HG03135 (cell line): ENCODE measurements at regions not wholly inside any gene's neighbourhood (a gene's known extent, or its start where the extent isn't known, plus 50 kb on each side); places are given as distances from the start of the nearest gene placed in this dataset.

ENCODE experiments used
- ATAC-seq: cut with Tn5 transposase; IDR thresholded peaks from one replicate; pipeline ENCODE4 v1.9.1; 2021; ENCODE audit warnings: mild to moderate bottlenecking, moderate library complexity; ENCODE audit not compliant: unreplicated experiment

- ATAC-seq: no peak
These were observed 507.5 kb downstream of the TMEM232 start for GRCh38 chr5:110218981-110219380.

DNA sequence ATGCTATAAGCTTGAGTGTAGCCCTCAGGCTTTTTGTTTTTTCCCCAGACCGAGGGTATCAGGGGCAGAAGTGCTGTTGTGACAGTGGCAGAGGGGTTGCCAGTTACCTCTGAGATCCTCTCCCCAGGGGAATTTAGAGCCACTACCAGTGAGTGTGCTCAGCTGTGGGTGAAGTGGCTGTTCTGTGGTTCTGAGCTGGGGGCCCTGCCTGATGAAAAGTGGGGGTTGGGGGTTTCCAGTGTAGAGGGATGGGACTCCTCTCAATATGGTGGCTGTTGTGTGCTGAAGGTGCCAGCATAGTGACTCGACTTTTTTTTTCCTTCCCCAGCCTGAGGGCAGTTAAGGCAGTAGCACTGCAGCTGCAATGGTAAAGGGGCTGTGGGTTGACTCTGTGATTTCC is 506.7 kb downstream of the TMEM232 start:
- no peak for ATAC-seq

DNA sequence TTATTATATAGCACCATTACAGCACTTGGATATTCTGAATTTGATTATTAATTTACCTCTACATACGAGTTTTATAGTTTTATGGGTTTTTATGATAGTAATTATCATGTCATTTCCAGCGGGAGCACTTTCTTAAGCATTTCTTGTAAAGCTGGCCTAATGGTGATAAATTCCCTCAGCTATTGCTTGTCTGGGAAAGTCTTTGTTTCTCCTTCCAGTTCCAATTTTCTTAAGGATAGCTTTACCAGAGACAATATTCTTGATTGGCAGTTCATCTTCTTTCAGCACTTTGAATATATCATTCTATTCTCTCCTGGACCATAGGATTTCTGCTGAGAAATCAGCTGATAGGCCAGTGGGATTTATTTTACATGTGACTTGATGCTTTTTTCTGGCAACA is 505.4 kb downstream of the TMEM232 start:
- no peak for ATAC-seq

DNA sequence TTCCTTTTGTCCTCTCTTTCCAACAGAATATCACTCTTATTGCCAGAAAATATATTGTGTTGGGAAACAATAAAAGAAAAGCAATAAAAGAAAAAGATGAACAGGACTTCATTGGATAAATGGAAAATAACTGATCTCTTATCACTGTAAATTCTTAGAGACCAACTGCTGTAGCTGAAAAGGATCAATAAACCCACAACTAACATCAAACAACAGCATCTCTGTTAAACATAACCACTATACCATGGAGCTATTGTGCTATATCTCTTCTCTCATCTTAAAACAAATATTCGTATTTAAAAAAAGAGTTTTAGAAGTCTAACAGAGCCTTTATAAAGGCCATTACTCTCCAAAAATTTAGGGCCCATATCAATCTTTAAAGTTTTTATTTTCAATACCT is 502.4 kb downstream of the TMEM232 start:
- ATAC-seq: no peak

GRCh38 chr5:110225949-110226348 is 500.5 kb downstream of the TMEM232 start:
- no peak for ATAC-seq

DNA sequence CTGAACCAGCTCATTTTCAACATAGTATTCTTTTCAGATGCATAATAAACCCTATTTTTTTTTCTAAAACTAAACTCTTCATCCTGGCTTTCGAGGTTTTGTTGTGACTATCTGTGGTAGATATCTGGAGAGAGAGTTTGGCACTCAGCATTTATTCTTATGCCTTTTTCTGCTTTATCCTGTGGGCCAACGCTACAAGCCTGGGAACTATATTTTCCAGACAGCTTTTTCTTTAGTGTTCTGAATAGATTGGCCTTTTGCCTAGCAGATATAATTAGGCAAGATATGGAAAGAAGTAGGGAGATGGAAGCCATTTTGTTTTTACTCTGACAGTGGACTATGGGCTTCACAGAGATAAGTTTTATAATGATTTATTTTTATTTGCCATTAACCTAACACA is 486.7 kb downstream of the TMEM232 start:
- no peak for ATAC-seq

DNA sequence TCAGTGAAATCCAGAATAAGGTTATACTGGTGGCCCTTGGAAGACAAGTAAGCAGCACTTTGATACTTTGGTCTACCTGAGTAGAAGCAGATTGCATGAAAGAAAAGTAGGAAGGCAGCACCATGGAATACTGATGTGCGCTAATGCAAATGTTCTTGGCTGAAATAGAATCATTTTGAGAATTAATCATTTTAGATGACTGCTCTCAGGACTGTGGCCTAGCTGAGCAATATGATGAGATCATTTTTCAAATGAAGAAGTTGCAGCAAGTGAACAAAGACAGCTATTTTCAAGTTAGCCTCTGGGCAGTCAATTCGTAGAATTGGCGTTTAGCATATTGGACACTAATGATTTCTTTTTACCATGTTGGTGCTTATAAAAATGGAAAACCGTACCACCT is 483.5 kb downstream of the TMEM232 start:
- no peak for ATAC-seq

DNA sequence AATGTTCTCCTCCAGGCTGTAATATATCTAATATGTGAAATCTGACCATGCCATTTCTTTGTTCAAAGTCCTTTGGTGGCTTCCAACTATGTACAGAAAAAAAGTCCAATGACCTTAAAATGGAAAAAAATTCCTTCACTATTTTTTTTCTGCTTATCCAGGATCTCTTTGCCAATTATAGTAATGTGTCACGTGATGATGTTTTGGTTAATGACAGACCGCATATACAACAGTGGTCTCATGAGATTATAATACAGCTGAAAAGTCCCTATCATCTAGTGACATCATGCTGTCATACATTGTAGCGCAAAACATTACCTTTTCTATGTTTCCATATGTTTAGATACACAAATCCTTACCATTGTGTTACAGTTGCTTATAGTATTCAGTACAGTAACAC is 477.6 kb downstream of the TMEM232 start:
- ATAC-seq: no peak

DNA sequence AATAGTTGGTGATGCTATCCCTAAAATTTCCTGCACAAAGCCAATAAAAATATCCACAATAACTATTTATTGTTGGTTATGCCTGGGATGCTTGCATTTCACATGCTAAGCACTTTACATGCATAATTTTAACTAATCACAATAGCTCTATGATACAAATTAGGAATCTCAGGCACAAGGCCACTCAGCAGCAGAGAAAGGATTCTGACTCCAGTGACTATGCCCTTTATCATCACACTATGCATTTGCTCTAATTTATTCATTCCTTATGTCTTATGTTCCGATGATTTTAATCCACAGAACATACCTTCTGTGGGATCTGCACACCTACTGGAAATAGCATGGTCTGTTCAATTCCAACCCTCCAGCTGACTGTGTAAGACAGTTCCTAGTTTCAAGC is 476.1 kb downstream of the TMEM232 start:
- ATAC-seq: no peak

DNA sequence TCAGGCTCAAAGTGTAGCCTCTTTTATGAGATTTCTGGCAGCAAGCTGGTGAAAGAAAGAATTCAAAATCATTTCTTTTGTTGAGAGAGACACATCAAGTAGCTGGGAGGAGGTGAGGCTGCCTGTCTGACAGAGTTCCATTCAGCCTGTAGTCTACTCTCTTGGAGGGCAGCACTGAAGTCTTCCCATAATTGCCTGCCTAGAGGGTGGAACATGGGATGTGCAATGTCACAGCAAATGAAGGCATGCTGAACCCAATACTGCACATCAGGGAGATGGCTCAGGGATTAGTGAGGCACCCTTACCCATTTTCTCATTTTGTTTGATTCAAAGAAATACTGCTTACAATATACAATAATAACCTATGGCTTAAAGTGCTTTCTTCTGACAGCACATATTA is 475.7 kb downstream of the TMEM232 start:
- no peak for ATAC-seq

- ATAC-seq: no peak
These were observed 475.1 kb downstream of the TMEM232 start for GRCh38 chr5:110251366-110251765.

DNA sequence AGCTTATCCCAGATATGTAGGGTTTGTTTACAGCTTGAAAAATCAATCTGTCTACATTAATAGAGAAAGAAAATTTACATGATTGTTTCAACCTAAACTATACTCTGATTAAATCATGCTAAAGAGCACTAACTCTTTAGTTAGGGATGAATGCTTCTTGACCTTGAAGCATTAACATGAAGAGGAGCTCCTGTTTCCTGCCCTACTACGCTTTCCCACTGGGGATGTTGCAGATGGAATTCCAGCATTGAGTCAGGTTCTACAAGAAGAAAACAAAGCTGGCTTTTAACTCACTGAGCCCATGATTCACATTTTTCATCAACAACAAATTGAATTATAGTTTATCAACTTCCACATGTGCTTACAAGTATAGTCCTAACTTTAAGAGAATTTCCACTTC is 471.3 kb downstream of the TMEM232 start:
- ATAC-seq: no peak

DNA sequence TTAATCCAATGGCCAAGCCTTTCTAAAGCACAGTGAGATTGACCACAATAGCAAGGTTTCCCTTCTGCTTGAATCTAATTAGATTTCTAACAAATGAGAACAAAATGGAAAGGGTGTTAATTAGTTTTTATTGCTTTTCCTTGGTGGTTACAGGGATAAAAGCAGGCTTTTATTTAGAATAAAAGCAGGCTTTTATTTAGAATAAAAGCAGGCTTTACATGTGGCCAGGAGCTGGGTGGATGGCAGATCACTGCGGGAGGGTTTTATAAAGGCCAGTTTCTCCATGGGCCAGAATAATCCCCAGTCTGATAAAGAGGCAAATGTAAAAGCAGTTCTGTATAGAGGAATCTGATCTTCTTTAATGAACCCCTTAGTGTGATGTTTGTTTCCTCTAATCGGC is 470.2 kb downstream of the TMEM232 start:
- ATAC-seq: no peak

GRCh38 chr5:110257971-110258370 is 468.5 kb downstream of the TMEM232 start:
- no peak for ATAC-seq

DNA sequence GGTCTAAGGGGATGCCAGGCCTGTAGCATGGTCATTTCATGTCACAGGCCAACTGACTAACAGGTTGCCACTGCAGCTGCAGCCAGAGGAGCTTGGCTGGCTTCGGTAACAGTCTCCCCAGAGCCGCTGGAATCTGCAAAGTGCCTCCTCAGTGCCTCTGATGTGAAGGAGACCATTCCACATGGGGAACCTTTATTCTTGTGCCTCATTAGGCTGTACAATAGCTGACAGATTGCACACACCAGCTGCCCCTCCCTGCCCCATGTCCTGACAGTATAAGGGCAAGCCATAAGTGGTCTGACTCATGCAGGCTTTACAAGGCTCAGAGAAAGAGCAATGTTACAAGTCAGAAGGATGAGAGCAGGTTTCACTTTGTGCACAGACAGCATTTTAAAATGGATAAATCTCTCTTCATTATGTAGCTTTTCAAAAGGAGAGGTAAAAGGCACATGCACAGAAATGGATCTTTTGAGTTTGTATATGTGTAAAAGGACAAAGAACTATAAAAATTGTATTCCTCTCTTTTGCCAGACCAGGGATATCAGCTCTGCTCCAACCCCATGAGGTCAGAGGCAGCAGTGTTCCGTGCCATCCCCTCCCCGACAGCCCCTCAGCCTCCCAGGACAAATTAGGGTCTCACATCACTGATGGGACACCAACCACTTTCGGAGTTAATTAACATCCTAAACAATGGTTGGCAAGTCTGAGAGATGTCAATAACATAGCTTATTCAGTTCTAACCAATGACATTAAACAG is 467.8 kb downstream of the TMEM232 start:
- ATAC-seq: no peak

GRCh38 chr5:110262749-110263148 is 463.7 kb downstream of the TMEM232 start:
- ATAC-seq: no peak

DNA sequence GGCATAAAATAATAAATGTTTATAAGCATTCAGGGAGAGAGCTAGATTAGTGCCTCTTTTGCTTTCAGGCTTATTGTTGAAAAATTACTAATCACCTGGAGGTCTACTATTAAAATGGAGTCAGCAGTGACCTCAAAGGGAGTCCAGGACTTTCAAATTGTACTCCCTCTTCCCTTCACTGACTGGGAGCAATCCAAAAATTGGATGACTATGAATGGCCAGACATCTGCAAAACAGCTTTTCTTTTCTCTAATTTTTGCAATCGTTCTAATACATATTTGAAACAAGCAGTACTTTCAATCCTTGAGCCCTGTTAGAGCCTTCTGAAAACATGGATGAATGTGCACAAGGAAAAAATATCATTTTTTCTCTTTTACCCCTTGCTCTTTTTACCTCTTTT is 461.8 kb downstream of the TMEM232 start:
- ATAC-seq: no peak

- ATAC-seq: no peak
These were observed 461.3 kb downstream of the TMEM232 start for GRCh38 chr5:110265162-110265561.

- ATAC-seq: no peak
These were observed 458.8 kb downstream of the TMEM232 start for GRCh38 chr5:110267714-110268113.

DNA sequence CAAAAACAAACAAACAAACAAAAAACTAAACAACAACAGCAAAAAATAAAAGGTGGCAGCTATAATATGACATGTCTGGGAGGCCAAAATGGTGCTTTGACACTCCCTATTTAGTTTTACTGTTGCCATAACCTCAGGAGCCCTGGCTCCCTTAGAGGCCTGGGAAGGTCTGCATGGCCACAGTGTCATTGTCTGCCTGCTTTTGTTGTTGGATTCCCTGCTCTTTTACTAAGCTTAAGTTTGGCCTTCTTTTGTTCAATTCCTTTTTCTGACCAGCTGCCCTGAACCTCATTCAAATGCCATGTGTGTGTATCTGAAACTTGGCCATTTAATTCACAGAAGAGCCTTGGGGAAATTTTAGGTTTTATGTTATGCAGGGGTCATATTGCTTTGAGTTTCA is 458.2 kb downstream of the TMEM232 start:
- ATAC-seq: no peak

DNA sequence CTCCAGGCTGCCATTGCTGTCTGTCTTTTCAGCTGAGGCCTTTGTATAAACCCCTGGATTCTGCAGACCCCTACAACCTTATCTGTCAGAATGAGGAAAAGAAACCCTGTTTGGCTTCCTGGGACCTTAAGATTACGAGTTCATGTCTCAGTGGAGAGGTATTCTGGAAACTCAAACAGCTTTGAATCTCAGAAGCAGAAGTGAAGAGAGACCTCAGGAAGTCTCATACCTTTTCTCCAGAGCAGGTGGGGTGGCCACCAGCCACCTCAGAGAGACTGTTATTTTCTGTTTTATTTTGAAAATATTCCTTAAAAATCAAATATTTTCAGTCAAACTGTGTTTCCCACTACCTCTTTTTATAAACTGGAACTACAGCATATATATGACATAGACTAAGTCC is 457.5 kb downstream of the TMEM232 start:
- ATAC-seq: no peak

DNA sequence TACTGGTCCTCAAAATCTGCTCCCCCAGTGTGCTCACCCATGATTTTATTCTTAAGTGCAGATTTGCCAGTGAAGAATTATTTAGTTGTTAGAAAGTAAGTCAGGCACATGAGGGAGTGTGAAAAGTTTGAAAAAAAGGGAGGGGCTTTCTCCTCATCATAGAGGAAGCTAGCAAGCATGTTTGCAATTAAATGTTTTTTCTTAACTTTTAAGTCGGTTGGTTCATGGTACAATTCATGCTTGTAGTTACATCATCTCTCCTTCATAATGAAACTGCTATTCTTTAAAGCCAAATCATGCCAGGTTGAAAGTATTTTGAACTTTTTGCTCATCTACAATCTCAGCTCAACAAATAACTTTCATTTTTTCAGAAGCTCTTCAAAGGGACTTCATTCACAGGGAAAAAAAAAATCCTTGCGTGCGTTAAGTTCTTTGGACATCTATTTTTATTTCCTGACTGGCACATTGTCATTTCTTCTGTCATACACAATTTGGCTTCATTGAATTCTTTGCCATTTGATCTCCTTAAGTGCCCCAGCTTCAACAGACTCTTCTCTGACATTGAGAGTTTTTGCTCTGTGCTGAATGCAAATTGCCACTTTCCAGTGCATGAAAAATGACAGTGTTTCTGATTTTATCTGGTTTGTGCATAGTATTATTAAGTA is 456.9 kb downstream of the TMEM232 start:
- no peak for ATAC-seq

DNA sequence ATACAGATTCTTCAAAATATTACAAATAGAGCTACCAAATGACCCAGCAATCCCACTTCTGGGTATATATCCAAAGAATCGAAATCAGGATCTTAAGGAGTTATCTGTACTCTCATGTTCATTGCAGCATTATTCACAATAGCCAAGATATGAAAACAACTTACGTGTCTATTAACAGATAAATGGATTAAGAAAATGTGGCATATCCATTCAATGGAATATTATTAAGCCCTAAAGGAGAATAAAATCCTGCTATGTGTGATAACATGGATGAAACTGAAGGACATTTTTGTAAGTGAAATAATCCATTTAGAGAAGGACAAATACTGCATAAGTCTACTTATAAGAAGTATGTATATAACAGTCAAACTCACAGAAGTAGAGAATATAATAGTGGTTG is 450.6 kb downstream of the TMEM232 start:
- ATAC-seq: no peak
